OCI-LY7 (cell line): ENCODE measurements at regions not wholly inside any gene's neighbourhood (a gene's known extent, or its start where the extent isn't known, plus 50 kb on each side); places are given as distances from the start of the nearest gene placed in this dataset.
"Not testable (repeated sequence)": the region's sequence is repeated elsewhere in the genome, so short reads cannot be mapped to it uniquely, and the experiment has no call there.

Experiments used
- BruUV-seq: library from RNA; stranded (reverse); fragments of 400-500 nt; replicated peaks from 2 replicates; lab custom pipeline; 2021; lab: Mats Ljungman, UMichigan
- CTCF ChIA-PET: fragments of 300-600 bp; sonication (Branson Sonifier 250); formaldehyde crosslinking; loops from one replicate; lab custom pipeline; 2022; ENCODE audit warnings: antibody characterized with exemption; ENCODE audit not compliant: unreplicated experiment; lab: Charles Lee
- POLR2A ChIA-PET: fragments of 300-600 bp; sonication (Branson Sonifier 250); formaldehyde crosslinking; loops from one replicate; lab custom pipeline; 2022; ENCODE audit warnings: antibody characterized with exemption; lab: Charles Lee
- DNase-seq: peaks from one replicate; pipeline ENCODE4 v3.0.0-alpha.2; 2015; ENCODE audit warnings: low spot score
- H2AFZ ChIP-seq: fragments of 200-600 bp; sonication (generic), shearing (Covaris generic); 2 replicates; pipeline ENCODE4 v1.6.1; 2014; ENCODE audit warnings: mild to moderate bottlenecking, antibody characterized with exemption, low read length, moderate library complexity
- H3K27ac ChIP-seq: fragments of 200-600 bp; sonication (generic); 2 replicates; pipeline ENCODE4 v1.5.1; 2014; ENCODE audit warnings: mixed run types, low read depth, mild to moderate bottlenecking, moderate library complexity, low read length, inconsistent platforms; ENCODE audit not compliant: poor library complexity, severe bottlenecking
- H3K36me3 ChIP-seq: fragments of 200-600 bp; sonication (generic); 2 replicates; pipeline ENCODE4 v1.6.1; 2014; ENCODE audit warnings: mild to moderate bottlenecking, antibody characterized with exemption, low read length, moderate library complexity, mixed read lengths; ENCODE audit not compliant: insufficient read depth
- H3K4me1 ChIP-seq: fragments of 200-600 bp; sonication (generic); 2 replicates; pipeline ENCODE4 v1.5.1; 2014; ENCODE audit warnings: mild to moderate bottlenecking, low read length; ENCODE audit not compliant: insufficient read depth, poor library complexity, severe bottlenecking
- H3K4me2 ChIP-seq: fragments of 200-600 bp; sonication (generic); 2 replicates; pipeline ENCODE4 v1.6.1; 2014; ENCODE audit warnings: mild to moderate bottlenecking, low read length
- H3K4me3 ChIP-seq: fragments of 200-600 bp; sonication (generic); 2 replicates; pipeline ENCODE4 v1.5.1; 2014; ENCODE audit warnings: mild to moderate bottlenecking, low read depth, low read length; ENCODE audit not compliant: poor library complexity, severe bottlenecking
- H3K79me2 ChIP-seq: fragments of 200-600 bp; sonication (generic); 2 replicates; pipeline ENCODE4 v1.6.1; 2016; ENCODE audit warnings: low read depth, mild to moderate bottlenecking, low read length, moderate library complexity, mixed read lengths; ENCODE audit not compliant: insufficient read depth
- H3K9me2 ChIP-seq: fragments of 200-600 bp; sonication (generic); 2 replicates; pipeline ENCODE4 v1.6.1; 2016; ENCODE audit warnings: mild to moderate bottlenecking, low read length, mixed read lengths; ENCODE audit not compliant: insufficient read depth
- H3K9me3 ChIP-seq: fragments of 200-600 bp; sonication (generic); 2 replicates; pipeline ENCODE4 v1.6.1; 2014; ENCODE audit warnings: mild to moderate bottlenecking, mixed run types, low read length, mixed read lengths
- H4K20me1 ChIP-seq: fragments of 200-600 bp; sonication (generic); 2 replicates; pipeline ENCODE4 v1.6.1; 2014; ENCODE audit warnings: mild to moderate bottlenecking, antibody characterized with exemption, low read length, moderate library complexity, mixed read lengths; ENCODE audit not compliant: insufficient read depth
- CTCF ChIP-seq: fragments of 200-600 bp; sonication (generic); conservative IDR thresholded peaks from 2 replicates; pipeline ENCODE4 v1.5.1; 2014; ENCODE audit warnings: mild to moderate bottlenecking, antibody characterized with exemption, low read length, moderate library complexity, mixed read lengths
- EZH2phosphoT487 ChIP-seq: fragments of 200-600 bp; sonication (generic); IDR thresholded peaks from 2 replicates; pipeline ENCODE4 v1.6.1; 2018; ENCODE audit warnings: low read depth, borderline replicate concordance, mild to moderate bottlenecking, mixed run types, antibody characterized with exemption, low read length, moderate library complexity, mixed read lengths
- intact Hi-C: fragments of 100-400 bp; cut with micrococcal nuclease; formaldehyde crosslinking; loops from one replicate; pipeline ENCODE4 v1.10.0; 2022; ENCODE audit not compliant: unreplicated experiment

GRCh38 chrX:31014474-31014873 is 57.4 kb downstream of the FTHL17 start:
- H3K9me3 ChIP-seq, CTCF ChIA-PET, H3K4me1 ChIP-seq, intact Hi-C loops, H3K79me2 ChIP-seq, H3K9me2 ChIP-seq, H3K36me3 ChIP-seq, POLR2A ChIA-PET, BruUV-seq, H4K20me1 ChIP-seq, H3K27ac ChIP-seq, H3K4me2 ChIP-seq, H3K4me3 ChIP-seq, DNase-seq, H2AFZ ChIP-seq: not testable (repeated sequence)

- Histone ChIP-seq H3K79me2 (no peaks in the 10 kb centered on the region), H3K9me2 (no peaks in the 10 kb centered on the region), H3K4me1 (no peaks in the 10 kb centered on the region), H3K4me2 (no peak overlapping the region), H3K36me3 (no peaks in the 10 kb centered on the region), H3K4me3 (no peak overlapping the region), H2AFZ (no peak overlapping the region), H3K9me3 (no peaks in the 10 kb centered on the region), H3K27ac (no peak overlapping the region), H4K20me1 (no peaks in the 10 kb centered on the region)
- intact Hi-C loops = no loop called here
- BruUV-seq = no TSS peak
- no peak for DNase-seq
- ChIA-PET POLR2A (no interaction called here), CTCF (no interaction called here)
- TF ChIP-seq CTCF = no peak
- no peak for TF ChIP-seq EZH2phosphoT487
These were observed 59.3 kb downstream of the FTHL17 start for GRCh38 chrX:31012509-31013025.

- Histone ChIP-seq H3K4me3 (no peak overlapping the region), H3K4me2 (no peak overlapping the region), H3K4me1 (no peaks in the 10 kb centered on the region), H3K36me3 (no peaks in the 10 kb centered on the region), H3K9me3 (no peaks in the 10 kb centered on the region), H3K9me2 (no peaks in the 10 kb centered on the region), H2AFZ (no peak overlapping the region), H3K79me2 (no peaks in the 10 kb centered on the region), H3K27ac (no peak overlapping the region), H4K20me1 (no peaks in the 10 kb centered on the region)
- ChIA-PET POLR2A (interaction anchor here (0.6 kb wide), 1 partner anchor 1482 kb away, joined by 3 read pairs; no protein-coding TSS in a partner anchor), CTCF (no interaction called here)
- intact Hi-C loops = no loop called here
- TF ChIP-seq EZH2phosphoT487 (no peak), CTCF (no peak)
- BruUV-seq = no TSS peak
- DNase-seq = no peak
These were observed 64.5 kb downstream of the FTHL17 start for GRCh38 chrX:31007321-31007720.
